ENCODE measurements at regions not wholly inside any gene's neighbourhood (a gene's known extent, or its start where the extent isn't known, plus 50 kb on each side); places are given as distances from the start of the nearest gene placed in this dataset.

GRCh38 chr9:118761016-118761790 is 608.0 kb downstream of the BRINP1 start:
- Mint-ChIP-seq H3K27ac (no peak overlapping the region), H3K36me3 (ENCODE audit: low read depth) (no peaks in the 10 kb centered on the region), H3K27me3 (ENCODE audit: insufficient read depth, low read depth, poor library complexity) (no peaks in the 10 kb centered on the region), H3K4me3 (no peak overlapping the region), H3K9me3 (peaks cover 5% of the 10 kb centered on the region; the same call in 1 of the 3 replicates), H3K4me1 (no peaks in the 10 kb centered on the region)
- no peak for TF ChIP-seq EZH2phosphoT487 (IDR thresholded peaks at IDR 0.05; ENCODE audit: unreplicated experiment)
- no peak for TF ChIP-seq EZH2 (IDR thresholded peaks at IDR 0.05; ENCODE audit: low read depth, unreplicated experiment)
- TF ChIP-seq ZNF331 (CRISPR knock-in tag; IDR thresholded peaks at IDR 0.05; ENCODE audit: low read depth), result no peak
- TF ChIP-seq, protein P1, sequence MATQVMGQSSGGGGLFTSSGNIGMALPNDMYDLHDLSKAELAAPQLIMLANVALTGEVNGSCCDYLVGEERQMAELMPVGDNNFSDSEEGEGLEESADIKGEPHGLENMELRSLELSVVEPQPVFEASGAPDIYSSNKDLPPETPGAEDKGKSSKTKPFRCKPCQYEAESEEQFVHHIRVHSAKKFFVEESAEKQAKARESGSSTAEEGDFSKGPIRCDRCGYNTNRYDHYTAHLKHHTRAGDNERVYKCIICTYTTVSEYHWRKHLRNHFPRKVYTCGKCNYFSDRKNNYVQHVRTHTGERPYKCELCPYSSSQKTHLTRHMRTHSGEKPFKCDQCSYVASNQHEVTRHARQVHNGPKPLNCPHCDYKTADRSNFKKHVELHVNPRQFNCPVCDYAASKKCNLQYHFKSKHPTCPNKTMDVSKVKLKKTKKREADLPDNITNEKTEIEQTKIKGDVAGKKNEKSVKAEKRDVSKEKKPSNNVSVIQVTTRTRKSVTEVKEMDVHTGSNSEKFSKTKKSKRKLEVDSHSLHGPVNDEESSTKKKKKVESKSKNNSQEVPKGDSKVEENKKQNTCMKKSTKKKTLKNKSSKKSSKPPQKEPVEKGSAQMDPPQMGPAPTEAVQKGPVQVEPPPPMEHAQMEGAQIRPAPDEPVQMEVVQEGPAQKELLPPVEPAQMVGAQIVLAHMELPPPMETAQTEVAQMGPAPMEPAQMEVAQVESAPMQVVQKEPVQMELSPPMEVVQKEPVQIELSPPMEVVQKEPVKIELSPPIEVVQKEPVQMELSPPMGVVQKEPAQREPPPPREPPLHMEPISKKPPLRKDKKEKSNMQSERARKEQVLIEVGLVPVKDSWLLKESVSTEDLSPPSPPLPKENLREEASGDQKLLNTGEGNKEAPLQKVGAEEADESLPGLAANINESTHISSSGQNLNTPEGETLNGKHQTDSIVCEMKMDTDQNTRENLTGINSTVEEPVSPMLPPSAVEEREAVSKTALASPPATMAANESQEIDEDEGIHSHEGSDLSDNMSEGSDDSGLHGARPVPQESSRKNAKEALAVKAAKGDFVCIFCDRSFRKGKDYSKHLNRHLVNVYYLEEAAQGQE (IDR thresholded peaks at IDR 0.05; ENCODE audit: unreplicated experiment), result no peak
- no peak for TF ChIP-seq CREB1 (CRISPR knock-in tag; IDR thresholded peaks at IDR 0.05; ENCODE audit: low read depth)
- TF ChIP-seq, protein P2, sequence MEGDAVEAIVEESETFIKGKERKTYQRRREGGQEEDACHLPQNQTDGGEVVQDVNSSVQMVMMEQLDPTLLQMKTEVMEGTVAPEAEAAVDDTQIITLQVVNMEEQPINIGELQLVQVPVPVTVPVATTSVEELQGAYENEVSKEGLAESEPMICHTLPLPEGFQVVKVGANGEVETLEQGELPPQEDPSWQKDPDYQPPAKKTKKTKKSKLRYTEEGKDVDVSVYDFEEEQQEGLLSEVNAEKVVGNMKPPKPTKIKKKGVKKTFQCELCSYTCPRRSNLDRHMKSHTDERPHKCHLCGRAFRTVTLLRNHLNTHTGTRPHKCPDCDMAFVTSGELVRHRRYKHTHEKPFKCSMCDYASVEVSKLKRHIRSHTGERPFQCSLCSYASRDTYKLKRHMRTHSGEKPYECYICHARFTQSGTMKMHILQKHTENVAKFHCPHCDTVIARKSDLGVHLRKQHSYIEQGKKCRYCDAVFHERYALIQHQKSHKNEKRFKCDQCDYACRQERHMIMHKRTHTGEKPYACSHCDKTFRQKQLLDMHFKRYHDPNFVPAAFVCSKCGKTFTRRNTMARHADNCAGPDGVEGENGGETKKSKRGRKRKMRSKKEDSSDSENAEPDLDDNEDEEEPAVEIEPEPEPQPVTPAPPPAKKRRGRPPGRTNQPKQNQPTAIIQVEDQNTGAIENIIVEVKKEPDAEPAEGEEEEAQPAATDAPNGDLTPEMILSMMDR (conservative IDR thresholded peaks at IDR 0.05; ENCODE audit: low read depth in 2 of 2), result no peak
- no peak for TF ChIP-seq ZNF114 (CRISPR knock-in tag; IDR thresholded peaks at IDR 0.05)
- H3K4me3 ChIP-seq, result no peak overlapping the region
- H3K36me3 ChIP-seq (ENCODE audit: insufficient read depth), result no peaks in the 10 kb centered on the region
- H4K20me1 ChIP-seq (replicated peaks; ENCODE audit: insufficient read depth), result no peaks in the 10 kb centered on the region
- no peaks in the 10 kb centered on the region for H3K79me2 ChIP-seq (replicated peaks; ENCODE audit: insufficient read depth)
- ATAC-seq (no peak), DNase-seq (ENCODE audit: low spot score) (no peak)
- H3K4me1 ChIP-seq (ENCODE audit: insufficient read depth), result no peaks in the 10 kb centered on the region
- H3F3A ChIP-seq (replicated peaks; ENCODE audit: low read depth), result no peaks in the 10 kb centered on the region
- H2AFZ ChIP-seq, result peak overlapping the region; percentile 47; the same call in 1 of the 2 replicates
- no peak overlapping the region for H3K27ac ChIP-seq (ENCODE audit: low read depth)
- no peaks in the 10 kb centered on the region for H3K27me3 ChIP-seq (ENCODE audit: insufficient read depth)
- peaks cover 8% of the 10 kb centered on the region; the same call in 1 of the 2 replicates for H3K9me2 ChIP-seq (ENCODE audit: insufficient read depth)
- no peak overlapping the region for H3K4me2 ChIP-seq

GRCh38 chr9:118767571-118767970 is 601.7 kb downstream of the BRINP1 start:
- Histone ChIP-seq H3K9me2 (ENCODE audit: insufficient read depth) (no peaks in the 10 kb centered on the region), H3K79me2 (replicated peaks; ENCODE audit: insufficient read depth) (no peaks in the 10 kb centered on the region), H3K4me2 (no peak overlapping the region), H3F3A (replicated peaks; ENCODE audit: low read depth) (no peaks in the 10 kb centered on the region), H3K27me3 (ENCODE audit: insufficient read depth) (no peaks in the 10 kb centered on the region), H2AFZ (no peak overlapping the region), H4K20me1 (replicated peaks; ENCODE audit: insufficient read depth) (no peaks in the 10 kb centered on the region), H3K36me3 (ENCODE audit: insufficient read depth) (no peaks in the 10 kb centered on the region), H3K4me3 (no peak overlapping the region), H3K27ac (ENCODE audit: low read depth) (no peak overlapping the region), H3K4me1 (ENCODE audit: insufficient read depth) (no peaks in the 10 kb centered on the region)
- Mint-ChIP-seq H3K36me3 (ENCODE audit: low read depth) (no peaks in the 10 kb centered on the region), H3K27ac (no peak overlapping the region), H3K9me3 (no peaks in the 10 kb centered on the region), H3K4me3 (no peak overlapping the region), H3K27me3 (ENCODE audit: insufficient read depth, low read depth, poor library complexity) (no peaks in the 10 kb centered on the region), H3K4me1 (peaks cover 10% of the 10 kb centered on the region; the same call in 2 of the 3 replicates)
- DNase-seq (ENCODE audit: low spot score) (no peak), ATAC-seq (no peak)
- TF ChIP-seq ZNF331 (CRISPR knock-in tag; IDR thresholded peaks at IDR 0.05; ENCODE audit: low read depth) (no peak), ETS1 (IDR thresholded peaks at IDR 0.05) (no peak), NANOG (IDR thresholded peaks at IDR 0.05; ENCODE audit: borderline replicate concordance) (no peak)
- TF ChIP-seq, protein P2 (conservative IDR thresholded peaks at IDR 0.05; ENCODE audit: low read depth in 2 of 2), result no peak

Data from GM23338 (cell line).